Stimulated activated CD8-positive, alpha-beta memory T cell treated with anti-CD3 and anti-CD28 coated beads, Interleukin-12 subunit alpha, Interleukin-12 subunit beta, amount 100 ng/mL, for 4 hours (primary cell): ENCODE measurements at regions not wholly inside any gene's neighbourhood (a gene's known extent, or its start where the extent isn't known, plus 50 kb on each side); places are given as distances from the start of the nearest gene placed in this dataset.

Experiments
- DNase-seq: peaks from one replicate; pipeline ENCODE4 v3.0.0-alpha.2; 2020; ENCODE audit warnings: low read depth

DNA sequence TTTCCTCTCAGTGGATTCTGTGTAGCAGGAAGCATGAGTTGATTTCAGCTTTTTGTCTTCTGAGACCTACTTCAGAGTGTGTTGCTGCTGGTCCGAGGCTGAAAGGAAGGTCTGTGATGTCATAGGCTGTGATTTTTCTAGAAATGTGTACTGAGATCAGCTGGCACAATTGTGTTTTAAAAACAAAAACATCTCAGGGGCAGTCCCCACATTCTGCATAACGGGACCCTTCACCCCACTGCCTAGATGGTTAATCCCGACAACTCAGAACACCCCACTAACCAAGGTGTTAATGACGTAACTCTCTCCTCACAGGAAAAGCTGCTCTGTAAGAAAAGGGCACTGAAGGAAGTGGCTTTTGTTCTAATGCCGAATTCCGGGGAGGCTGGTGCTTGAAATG is 59.8 kb upstream of the PPP2R5A start:
- peak; percentile 6 for DNase-seq

DNA sequence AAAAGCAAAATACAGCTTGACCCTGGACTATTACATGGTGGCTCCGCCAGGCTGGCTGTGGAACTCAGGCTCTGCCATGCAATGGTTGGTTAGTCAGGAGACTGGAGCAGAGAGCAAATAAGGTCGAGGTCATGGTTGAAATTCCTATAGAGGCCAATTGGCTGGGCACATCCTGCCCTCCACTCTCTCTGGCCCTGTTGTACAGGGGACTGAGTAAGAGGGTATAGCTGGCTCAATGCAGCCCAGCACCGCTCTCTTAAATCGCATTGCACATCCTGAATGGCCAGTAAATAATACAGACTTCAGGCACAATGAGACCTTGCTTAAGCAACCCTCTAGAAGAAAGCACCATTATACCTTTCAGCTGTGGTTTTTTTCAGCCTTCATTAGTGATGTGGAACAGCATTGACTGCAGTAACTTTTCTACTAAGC is 59.3 kb upstream of the PPP2R5A start:
- no peak for DNase-seq

DNA sequence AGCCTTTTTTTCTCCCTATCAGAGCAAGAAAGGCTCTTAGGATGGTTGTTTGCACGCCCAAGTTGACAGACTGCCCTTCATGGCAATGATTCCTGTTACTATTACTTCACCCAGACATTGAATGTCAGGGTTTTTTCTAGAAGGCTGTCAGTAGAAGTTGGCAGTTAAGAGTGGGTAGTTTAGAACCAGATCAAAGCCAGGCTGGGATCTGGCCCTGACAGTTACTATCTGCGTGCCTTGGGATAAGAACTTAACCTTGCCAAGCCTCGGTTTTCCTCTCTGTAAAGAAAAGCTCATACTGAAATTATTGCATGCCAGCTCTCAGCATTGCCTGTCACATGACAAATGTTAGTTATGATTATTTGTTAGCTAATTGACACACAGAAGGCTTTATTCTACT is 58.7 kb upstream of the PPP2R5A start:
- no peak for DNase-seq

DNA sequence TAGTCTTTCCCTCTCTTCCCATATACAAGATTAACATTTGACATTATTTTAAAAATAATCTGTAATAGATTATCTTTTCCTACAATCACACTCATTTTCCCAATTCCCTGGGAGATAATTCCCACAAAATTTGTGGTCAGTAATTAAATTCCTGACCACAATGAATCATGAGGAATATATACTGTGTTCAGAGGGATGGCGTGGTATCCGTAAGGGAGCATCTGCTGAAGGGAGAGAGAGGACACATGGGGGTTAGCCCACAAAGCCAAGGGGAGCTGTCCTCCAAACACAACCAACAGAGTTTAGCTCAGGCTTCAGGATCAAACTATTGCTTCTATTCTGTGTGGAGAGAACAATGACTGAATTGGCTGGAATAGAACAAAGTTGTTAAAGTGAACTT is 57.1 kb upstream of the PPP2R5A start:
- no peak for DNase-seq

DNA sequence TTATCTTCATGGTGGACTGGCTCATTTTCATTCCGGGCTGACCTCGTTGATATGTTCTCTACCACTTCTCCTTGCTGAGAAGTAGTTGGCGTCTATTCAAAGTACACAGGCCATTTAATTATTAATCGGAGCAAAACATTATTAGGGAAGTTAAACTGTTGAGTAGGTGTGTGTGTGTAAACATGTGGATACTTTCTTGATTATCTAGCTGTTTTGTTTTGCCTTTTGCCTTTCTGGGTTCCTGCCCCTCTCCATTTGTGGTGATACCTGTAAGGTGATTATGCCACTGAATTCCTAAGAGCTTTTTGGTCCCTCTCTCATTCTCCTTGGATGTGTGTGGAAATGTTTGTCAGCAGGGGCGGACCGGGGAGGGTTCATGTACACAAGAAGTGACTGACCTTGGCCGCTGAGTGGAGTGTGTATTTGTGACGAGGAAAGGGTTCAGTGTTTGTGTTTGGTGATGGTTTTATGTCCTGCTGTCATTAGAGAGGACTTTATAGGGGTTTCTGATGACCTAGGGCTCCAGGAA is 56.6 kb upstream of the PPP2R5A start:
- DNase-seq: no peak

DNA sequence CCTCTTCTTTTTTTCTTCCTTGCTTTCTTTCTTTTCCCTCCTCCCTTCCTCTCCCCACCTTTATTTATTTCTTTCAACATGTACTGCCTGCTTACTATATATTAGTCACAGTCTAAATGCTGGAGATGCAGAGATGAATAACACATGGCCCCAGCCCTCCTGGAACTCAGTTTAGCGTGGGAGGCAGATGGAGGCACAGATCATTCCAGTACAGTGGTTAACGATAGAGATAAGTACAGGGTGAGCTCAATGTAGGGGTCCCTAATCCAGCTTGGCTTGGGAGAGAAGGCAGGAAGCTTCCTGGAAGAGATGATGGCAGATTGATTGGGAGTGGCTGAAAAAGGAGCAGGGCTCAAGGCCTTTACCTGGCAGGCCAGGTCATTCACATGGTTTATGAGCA is 55.6 kb upstream of the PPP2R5A start:
- DNase-seq: no peak

DNA sequence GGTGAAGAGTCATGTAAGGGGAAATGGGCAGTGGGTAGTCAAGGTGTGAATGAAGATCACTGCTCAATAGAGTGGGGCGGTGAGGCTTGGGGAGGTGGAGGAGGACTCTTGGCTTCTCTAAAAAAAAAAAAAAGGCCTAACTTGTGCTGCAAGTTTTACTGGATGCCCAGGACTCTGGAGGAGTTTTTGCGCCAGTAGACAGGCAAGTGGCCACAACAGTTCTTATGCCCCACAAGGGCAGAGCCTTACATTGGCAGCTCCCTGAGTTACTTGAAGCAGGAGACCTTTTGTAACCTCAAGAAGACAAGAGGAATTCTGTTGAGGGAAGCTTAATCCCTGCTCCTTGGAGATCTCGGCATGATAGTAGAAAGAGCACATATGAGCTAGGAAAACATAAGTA is 54.9 kb upstream of the PPP2R5A start:
- no peak for DNase-seq

DNA sequence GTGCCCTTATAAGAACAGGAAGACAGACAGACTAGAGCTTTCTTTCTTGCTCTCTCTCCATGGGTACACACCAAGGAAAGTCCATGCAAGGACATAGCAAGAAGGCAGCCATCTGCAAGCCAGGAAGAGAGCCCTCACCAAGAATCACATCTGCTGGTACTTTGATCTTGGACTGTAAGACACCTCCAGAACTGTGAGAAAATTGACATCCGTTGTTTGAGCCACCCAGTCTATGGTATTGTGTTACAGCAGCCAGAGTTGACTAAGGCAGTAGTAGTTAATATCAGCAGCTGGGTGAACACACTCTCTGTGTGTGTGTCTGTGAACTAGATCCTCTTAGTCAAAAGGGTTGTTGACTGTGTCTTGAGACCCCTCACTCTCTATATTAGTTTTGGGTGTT is 53.8 kb upstream of the PPP2R5A start:
- no peak for DNase-seq

DNA sequence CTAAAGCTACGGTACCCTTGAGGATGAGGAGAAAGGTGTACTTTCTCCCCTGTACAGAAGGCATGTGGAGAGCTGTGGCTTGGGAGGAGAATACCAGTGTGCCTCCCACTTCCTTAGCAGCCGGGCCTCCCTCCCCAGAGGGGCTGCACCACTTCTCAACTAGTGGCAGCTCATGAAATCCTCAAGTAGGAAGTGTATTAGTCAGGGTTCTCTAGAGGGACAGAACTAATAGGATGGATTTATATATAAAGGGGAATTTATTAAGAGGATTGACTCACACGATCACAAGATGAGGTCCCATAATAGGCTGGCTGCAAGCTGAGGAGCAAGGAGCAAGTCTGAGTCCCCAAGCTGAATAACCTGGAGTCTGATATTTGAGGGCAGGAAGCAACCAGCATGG is 53.1 kb upstream of the PPP2R5A start:
- DNase-seq: no peak

DNA sequence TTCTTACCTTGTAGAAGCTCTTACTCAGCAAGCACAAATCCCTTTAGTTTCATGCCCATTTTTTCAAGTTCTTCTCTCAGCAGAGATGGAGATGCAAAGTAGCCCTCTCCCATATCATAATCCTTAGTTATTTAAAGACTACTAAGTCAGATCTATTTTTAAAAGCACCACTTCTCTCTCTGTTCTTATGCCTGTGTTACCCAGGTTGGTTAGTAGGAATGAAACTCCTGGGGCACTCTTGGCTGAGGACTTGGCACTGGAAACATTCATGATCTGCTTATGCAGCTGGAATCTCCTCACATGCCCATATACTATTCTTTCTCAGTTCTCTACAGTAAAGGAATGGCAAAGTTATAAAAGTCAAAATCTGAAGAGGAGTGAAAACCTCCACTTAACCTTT is 51.9 kb upstream of the PPP2R5A start:
- DNase-seq: no peak

DNA sequence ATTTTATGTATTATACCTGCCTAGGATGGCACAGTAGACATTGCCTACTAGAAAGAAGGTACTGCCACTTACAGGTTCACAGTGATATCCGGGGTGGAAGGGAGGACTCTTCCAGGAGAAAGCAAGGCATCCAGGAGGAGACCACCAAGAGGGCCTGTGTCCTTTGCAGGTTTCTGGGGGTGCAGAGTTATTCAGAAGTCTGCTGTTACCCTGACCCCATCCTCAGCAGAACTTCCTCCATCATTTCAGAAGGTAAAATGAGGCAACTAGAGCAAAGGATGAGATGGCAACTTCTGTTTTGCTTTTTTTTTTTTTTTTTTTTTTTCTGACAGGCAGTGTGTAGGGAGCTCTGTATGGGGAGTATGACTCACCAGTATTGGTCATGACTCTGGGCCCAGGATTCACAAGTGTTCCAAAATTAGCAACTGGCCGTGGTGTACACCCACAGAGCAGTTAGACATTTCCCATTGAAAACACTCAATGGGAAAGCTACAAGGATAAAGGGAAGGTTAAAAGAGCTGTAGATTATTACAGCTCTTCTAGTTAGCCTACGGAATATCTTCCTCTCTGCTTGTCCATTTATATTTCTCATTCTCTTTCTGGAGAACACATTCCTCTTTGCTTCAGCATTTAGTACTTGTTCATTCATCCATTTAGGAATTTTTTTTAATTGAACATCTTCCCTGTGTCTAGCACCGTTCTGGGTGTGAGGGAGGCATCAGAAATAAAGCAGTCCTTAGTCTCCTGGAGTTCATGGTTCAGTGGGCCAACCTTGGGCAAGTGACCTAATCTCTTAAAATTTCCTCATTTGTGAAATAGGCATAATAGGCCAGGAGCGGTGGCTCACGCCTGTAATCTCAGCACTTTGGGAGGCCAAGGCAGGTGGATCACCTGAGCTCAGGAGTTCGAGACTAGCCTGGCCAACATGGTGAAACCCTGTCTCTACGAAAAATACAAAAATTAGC is 50.5 kb upstream of the PPP2R5A start:
- peak; percentile 8 for DNase-seq
